ENCODE measurements at regions not wholly inside any gene's neighbourhood (a gene's known extent, or its start where the extent isn't known, plus 50 kb on each side); places are given as distances from the start of the nearest gene placed in this dataset.

GRCh38 chr5:154573011-154573410 lies 95.0 kb upstream of the HAND1 start:
- TF ChIP-seq CTCF (IDR thresholded peaks at IDR 0.05) (no peak), POLR2AphosphoS5 (IDR thresholded peaks at IDR 0.05; ENCODE audit: insufficient read depth in 1 of 2, low read depth in 1 of 2) (no peak)

Measured in vagina (tissue), 2 donors.